ENCODE measurements at regions not wholly inside any gene's neighbourhood (a gene's known extent, or its start where the extent isn't known, plus 50 kb on each side); places are given as distances from the start of the nearest gene placed in this dataset.

DNA sequence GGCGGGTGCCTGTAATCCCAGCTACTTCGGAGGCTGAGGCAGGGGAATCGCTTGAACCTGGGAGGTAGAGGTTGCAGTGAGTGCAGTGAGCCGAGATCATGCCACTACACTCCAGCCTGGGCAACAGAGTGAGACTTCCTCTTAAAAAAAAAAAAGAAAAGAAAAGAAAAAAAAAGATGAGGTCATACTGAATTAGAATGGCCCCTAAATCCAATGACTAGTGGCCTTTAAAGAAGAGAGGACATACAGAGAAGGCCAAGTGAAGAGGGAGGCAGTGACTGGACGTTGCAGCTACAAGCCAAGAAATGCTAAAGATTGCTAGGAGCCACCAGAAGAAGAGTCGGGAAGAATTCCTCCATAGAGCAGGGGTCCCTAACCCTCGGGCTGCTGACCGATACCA, 76.9 kb upstream of the TIAM1 start:
- TF ChIP-seq, protein P1, sequence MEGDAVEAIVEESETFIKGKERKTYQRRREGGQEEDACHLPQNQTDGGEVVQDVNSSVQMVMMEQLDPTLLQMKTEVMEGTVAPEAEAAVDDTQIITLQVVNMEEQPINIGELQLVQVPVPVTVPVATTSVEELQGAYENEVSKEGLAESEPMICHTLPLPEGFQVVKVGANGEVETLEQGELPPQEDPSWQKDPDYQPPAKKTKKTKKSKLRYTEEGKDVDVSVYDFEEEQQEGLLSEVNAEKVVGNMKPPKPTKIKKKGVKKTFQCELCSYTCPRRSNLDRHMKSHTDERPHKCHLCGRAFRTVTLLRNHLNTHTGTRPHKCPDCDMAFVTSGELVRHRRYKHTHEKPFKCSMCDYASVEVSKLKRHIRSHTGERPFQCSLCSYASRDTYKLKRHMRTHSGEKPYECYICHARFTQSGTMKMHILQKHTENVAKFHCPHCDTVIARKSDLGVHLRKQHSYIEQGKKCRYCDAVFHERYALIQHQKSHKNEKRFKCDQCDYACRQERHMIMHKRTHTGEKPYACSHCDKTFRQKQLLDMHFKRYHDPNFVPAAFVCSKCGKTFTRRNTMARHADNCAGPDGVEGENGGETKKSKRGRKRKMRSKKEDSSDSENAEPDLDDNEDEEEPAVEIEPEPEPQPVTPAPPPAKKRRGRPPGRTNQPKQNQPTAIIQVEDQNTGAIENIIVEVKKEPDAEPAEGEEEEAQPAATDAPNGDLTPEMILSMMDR (IDR thresholded peaks at IDR 0.05; ENCODE audit: low read depth, low read length, poor library complexity, severe bottlenecking): no peak
- TF ChIP-seq EZH2phosphoT487 (IDR thresholded peaks at IDR 0.05; ENCODE audit: borderline replicate concordance, low read length): no peak
